GM21528 (cell line): ENCODE measurements at regions not wholly inside any gene's neighbourhood (a gene's known extent, or its start where the extent isn't known, plus 50 kb on each side); places are given as distances from the start of the nearest gene placed in this dataset.
"Not testable (repeated sequence)": the region's sequence is repeated elsewhere in the genome, so short reads cannot be mapped to it uniquely, and the experiment has no call there.

ENCODE experiments used
- ATAC-seq: cut with Tn5 transposase; IDR thresholded peaks from one replicate; pipeline ENCODE4 v1.9.1; 2021; ENCODE audit warnings: mild to moderate bottlenecking, moderate library complexity; ENCODE audit not compliant: unreplicated experiment, low FRiP score

DNA sequence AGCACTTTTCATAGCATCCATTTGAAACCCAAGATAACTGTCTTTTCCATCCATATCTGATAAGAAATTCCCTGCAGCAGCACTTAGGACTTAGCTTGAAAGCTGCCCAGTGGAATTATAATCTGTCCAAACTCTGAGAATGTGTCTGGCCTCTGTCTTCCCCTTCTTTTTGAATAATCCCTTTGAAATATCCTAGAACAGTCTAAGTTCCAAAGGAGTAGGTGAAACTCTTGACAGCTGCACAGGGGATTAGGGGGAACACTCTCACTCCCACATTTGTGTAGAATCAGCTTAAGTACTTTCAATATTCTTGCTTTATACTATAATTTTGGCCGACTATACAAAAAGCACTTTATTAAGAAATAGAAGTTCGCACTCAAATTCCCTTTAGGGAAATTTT is 157.7 kb downstream of the PAPSS1 start:
- ATAC-seq: no peak

DNA sequence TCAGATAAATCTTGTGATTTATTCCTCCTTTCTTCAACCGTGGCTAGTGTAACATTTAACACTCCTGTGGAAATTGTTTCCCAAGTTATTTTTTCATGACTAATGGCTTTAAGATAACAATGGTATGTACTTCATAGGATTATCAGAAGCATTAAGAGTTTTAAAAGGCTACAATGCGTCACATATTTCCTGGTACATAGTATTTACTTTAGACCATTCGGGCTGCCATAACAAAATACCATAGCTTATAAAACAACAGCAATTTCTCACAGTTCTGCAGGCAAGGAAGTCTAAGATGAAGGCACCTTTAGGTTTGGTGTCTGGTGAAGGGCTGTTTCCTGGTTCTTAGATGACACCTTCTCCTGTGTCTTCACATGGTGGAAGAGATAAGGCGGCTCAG is 158.6 kb downstream of the PAPSS1 start:
- ATAC-seq: no peak

DNA sequence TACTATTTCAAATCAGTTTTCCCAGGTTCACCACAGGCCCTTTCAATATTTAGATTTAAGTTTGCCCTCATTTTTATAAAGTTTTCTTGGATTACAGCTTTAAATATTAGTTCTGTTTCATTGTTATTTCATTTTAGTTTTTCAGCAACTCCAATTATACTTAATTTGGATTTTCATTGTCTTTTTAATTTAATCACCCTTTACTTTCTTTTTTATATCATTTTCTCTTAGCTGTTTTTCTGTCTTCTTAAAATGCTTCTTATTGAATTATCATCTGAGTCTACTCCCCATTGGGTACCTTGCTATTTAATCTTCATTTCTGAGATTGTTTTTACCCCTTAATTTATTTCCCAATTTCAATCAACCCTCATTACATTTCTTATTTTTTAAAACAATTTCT is 160.4 kb downstream of the PAPSS1 start:
- ATAC-seq: no peak

DNA sequence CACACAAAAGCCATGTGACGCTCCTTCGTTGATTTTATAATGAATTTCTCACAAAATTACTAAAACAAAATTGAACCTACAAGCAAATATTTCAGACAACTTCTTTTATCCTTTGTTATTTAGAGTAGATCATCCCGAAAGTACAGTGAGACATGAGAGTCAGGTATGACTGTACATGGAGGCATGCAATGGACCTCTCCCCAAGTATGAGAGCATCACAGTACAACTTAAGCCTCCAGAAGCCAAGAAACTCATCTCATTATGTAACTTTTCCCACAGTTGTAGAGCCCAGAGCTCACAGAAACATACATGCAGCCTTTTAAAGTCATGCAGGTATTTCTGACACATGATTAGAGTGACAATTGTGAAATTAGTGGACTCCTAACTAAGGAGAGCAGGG is 167.7 kb downstream of the PAPSS1 start:
- no peak for ATAC-seq

DNA sequence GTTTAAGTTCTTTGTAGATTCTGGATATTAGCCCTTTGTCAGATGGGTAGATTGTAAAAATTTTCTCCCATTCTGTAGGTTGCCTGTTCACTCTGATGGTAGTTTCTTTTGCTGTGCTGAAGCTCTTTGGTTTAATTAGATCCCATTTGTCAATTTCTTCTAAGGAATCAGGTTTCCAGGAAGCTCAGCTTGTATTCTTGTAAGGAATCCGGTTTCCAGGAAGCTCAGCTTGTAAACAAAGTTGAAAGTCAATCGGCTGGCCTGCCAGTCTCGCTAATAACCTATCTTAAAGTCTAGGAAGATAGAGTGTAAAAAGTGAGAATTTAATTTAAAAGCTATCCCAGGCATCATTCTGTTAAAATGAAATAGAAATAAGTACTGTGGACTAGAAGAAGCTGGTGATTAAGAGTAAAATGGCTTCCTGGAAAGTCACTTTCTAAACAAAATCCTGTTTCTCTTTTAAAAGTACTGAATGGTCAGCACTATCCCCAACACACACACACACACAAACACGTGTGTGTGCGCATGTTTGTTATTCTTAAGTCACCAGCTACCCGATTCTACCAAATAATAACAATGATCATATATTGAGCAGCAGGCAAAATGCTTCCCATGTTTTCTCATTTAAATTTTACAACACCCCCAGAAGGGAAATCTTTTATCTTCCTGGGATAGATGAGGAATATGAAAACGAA is 171.7 kb downstream of the PAPSS1 start:
- no peak for ATAC-seq

DNA sequence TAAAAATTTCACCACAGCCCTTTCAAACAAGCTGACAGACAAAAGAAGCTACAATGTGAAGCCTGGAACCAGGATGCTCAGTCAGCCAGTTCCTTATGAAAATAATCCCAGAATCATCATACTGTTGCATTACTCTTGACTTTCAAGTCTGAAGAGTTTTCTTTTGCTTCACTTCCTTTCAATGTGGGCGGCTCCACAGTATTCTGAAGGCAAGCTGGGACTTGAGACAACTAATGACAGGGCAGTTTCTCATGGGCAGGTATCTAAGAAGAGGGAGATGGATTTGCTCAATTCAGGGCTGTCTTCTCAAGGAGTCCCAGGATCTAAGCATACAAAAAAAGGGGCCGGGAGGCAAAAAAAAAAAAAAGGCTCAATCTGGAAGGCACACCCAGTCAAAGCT is 173.4 kb downstream of the PAPSS1 start:
- no peak for ATAC-seq

DNA sequence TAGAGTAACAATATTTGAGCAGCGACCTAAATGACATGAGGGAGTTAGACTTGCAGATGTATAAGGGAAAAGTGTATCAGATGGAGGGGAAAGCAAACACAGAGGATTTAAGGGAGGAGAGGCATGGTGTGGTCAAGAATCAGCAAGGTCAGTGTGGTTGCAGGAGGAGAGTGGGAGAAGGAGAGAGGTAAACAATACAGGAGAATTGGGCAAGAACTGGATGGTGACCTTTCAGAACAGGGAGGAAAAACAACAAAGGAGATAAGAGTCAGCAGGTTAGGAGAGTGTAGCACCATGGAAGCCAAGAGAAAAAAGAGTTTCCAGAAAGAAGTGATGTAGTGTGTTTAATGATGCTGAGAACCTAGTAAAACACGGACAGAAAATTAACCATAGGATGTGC is 178.5 kb downstream of the PAPSS1 start:
- no peak for ATAC-seq

DNA sequence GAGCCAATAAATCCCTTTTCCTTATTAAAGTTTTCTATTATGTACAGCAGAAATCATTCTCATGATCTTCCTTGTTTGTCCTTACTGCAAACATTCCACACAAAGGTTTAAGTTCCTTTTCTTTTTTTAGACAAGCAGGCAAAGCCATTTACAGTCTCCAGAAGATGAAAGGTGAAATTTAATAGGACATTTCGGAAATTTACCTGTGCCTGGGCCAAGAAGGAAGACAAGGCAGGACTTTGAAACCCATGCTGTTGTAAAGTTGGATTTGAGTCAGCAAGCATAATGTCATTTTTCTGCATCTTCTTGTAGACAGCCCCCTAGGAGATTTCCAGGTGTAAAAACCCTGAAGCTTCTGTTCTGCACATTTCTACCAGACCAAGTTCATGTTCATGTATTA is 188.1 kb downstream of the PAPSS1 start:
- no peak for ATAC-seq

DNA sequence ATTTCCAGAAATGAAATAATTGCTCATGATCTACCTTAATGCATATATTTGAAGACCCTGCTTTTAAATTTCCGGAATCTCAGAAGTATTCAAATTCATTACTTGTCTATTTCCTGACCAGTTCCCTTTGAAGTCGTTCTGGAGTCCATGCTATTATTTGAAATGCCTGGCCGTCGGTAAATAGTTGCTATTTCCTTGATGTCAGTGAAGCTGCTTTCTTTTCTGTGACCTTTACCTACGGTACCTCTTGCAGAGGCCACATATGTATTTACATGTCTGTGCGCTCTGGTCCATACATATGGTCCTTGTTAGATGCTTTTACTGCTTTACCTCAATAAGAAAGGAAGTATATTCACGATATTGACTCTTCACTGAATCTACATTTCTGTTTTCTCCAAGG is 199.7 kb downstream of the PAPSS1 start:
- no peak for ATAC-seq

DNA sequence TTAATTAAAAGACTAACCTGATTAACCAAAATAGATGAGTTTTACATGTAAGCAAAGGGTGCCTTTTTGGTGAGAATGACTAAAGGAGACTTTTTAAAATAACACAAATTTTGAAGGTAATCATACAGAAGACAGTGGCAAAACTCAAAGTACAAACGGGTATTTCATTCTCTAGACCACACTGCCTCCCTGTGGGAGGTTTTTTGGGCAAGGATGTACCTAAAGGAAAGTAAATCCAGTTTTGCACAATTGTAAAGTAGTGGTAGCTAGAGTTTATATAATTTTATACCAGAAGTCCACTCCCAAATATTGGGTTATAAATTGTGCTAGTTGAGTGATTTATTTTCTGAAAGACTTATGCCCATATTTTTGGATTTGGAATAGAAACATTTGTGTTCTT is 201.0 kb downstream of the PAPSS1 start:
- ATAC-seq: no peak

DNA sequence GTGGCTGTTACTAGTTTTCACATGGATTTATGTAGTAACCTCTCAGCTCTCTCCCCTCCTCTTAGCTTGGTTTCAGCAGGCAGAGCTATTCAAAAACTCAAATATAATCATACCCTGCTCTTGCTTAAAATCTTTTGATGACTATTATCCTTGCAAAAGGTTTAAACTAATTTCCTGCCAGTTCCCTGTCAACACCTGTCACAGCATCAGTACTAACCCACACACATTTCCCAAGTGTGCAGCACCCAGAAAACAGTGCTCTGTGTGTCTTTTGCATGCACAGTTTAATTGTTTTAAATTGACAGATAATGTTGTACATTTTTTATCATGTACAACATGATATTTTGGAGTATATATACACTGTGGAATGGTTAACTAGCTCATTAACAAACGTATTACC is 202.0 kb downstream of the PAPSS1 start:
- no peak for ATAC-seq

DNA sequence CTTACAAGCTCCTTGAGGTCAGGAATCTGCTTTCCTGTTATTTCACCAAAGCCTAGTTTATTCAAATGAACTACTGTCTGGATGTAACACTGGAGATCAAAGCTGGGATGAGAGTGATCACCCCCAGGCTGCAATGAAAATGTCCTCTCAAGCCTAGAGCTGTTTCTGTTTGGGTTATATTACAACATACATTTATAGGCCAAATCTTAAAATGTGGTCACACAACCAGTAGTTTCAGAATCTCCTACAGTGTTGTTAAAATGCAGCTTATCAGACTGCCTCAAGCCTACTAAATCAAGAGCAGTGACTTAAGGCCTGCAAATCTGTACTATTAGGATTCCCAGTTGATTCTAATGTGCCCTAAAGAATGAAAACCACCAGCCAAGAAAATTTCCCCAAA is 207.5 kb downstream of the PAPSS1 start:
- no peak for ATAC-seq

DNA sequence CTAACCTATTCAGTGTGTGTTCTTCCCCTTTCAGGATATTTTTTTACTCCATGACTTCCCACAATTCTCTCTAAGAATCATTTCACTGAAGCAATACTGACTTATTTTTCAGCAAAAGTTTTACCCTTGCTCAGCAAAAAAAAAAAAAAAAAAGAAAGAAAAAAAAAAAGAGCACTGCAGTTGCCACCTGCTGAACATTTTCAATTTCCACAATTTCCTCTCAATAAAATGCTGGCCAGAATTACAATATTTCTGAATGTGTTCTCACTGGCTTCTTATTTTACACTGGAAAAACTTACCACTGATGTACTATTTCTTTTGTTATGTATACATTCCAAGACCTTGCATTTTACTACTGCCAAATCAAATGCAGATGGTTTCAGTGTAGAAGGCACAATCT is 210.4 kb downstream of the PAPSS1 start:
- no peak for ATAC-seq

DNA sequence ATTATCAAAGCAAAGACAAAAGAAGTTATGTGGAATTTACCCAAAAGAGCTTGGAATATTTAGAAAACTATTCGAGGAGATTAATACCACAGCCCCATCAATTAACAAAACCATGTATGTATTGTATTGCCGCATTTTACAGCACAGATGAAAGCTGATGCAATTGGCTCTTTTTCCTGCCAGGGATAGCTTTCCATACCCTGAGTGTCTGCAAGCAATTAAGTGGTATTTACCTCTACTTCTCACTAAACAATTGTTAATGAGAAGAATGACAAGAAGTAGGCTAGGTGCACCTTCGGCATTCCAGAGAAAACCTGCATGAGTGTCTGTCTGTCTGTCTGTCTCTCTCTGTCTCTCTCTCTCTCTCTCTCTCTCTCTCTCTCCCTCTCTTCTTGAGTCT is 219.5 kb downstream of the PAPSS1 start:
- ATAC-seq: no peak

DNA sequence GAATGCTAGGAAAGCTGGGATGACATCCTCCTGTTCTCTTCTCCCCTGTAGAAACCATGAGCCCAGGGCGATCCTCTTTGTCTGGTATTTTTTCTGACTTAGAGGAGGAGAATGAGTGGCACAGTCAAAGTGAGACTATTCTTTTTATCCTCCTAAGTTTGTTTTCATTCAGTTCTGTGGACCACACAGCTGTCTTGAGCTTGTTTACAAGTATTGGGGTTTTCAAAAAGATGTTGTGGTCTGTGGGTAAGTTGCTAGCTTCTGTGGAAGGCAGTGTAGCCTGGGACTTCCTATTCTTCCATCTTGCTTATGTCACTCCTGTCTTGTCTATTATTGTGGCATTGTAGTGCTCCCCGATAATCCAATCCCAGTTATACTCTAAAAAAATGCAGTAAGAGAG is 223.0 kb downstream of the PAPSS1 start:
- ATAC-seq: no peak

DNA sequence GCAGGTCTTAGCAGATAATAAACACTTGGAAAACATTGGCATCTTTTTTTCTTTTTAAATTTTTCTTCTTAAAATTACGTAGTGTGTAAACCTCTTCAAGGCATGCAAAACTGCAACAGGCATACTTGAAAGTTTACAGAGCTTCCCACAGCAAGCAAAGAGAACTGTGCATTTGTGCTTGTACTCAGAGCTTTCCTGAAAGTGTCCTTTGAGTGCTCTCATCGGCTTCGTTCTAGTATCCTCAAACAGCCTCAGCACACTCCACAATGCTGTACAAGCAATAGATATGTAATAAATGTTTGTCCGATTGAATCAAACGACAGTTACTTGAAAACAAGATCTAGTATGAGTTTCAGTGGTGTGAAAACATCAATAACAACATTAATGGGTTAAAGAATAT is 227.5 kb downstream of the PAPSS1 start:
- ATAC-seq: no peak

DNA sequence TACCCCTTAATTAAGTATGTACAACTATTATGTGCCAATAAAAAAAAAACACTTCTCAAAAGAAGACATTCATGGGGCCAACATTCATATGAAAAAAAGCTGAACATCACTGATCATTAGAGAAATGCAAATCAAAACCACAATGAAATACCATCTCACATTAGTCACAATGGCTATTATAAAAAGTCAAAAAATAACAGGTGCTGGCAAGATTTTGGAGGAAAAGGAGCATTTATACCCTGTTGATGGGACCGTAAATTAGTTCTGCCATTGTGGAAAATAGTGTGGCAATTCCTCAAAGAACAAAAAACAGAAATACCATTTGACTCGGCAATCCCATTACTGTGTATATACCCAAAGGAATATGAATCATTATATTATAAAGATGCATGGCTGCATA is 229.9 kb downstream of the PAPSS1 start:
- ATAC-seq: no peak

DNA sequence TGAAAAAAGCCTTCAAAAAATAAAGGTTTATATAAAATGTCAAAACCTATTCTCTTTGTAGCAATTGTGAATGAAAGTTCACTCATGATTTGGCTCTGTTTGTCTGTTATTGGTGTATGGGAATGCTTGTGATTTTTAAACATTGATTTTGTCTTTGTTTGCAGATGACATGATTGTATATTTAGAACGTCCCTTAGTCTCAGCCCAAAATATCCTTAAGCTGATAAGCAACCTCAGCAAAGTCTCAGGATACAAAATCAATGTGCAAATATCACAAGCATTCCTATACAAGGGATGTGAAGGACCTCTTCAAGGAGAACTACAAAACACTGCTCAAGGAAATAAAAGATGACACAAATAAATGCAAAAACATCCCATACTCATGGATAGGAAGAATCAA is 236.4 kb downstream of the PAPSS1 start:
- not testable (repeated sequence) for ATAC-seq

DNA sequence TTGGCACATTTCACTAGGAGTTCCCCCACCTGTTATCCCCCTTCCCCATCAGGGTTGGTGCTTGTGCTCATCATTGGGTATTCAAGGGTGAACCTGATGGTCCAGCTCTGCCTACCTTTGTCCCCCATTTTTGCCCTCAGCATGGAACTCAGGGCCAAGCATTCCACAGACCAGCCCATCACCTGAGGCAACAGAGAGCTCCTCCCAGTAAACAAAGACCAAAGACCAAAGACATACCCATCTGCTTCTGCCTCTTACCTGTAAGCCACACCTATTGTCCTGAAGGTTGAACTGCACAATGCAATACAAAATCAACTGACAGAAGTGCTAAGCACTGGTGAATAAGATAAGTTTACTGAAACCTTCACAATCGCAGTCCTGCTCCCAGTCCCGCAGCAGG is 237.5 kb downstream of the PAPSS1 start:
- ATAC-seq: no peak

DNA sequence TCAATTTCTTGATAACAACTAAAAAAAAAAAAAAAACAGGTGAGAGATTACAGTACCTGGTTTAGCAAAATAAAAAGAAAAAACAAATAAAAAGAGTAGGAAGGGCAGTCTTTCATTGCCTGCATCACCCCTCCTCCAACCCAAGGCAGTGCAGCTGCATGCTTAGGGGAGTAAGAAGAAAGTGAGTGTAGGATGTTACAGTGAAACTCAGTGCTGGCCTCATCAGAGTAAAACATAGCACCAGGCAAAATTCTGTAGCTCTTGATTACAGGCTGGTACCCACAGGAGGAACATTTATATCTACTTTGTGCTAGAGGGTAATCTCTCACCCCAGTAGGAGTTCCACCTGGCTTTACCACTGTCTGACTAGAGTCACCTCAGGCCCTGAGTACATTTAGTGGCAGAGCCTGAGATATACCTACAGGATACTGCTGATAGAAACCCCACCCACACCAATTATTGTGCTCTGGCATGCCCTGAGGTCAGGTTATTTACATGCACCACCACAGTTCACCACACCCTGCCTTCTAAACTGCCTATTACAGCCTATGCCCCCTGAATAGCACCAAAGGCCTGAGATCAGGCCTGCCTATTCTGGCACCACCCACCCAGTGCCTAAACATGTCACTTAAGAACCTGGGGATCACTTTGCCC is 241.6 kb downstream of the PAPSS1 start:
- ATAC-seq: no peak

DNA sequence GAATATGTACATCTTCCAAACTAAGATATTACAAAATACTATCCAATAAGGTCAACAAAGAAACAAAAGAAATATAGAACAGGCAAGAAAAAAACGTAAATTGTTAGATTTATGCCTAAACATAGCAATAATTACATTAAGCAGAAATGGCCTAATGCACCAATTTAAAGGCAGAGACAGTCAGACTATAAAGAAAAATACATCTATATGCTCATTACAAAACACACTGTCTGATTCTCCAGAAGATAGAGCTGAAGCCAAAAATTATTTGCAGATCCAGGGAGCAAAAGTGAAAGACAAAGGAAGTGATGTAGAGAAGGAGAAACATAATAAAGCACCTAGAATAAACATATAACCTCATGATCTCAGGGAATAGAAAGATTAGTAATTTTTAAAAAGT is 246.9 kb downstream of the PAPSS1 start:
- no peak for ATAC-seq

DNA sequence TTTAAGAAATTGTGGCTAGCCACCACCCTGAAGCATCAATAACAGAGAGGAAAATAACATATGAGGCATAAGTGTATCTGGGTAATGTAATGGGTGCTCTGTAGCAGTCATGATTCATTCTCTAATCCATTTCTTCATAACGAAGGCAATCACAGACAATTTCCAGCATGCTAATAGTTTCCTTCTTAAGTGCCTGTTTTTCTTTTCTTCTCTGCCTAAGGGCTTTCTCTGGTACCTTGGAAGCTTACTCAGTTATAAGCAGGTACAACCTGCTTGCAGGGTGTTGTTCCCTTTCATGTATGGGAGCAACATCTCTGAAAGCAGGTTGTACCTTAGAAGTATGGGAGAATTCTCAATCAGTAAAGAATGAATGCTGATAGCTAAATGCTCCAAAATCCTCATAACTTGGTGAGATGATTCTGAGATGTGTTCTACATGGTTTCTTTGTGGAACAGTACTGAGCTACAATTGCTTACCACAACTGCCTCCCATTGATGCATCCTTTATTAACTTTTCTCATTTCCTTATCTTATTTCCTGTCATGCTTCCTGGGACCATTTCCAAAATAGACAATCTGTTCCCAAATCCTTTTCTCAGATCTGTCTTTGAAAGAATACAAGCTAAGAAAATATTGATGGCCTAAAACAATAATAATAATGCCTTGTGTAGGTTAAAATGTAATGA is 247.6 kb downstream of the PAPSS1 start:
- no peak for ATAC-seq
